LNCaP clone FGC (cell line): ENCODE measurements at regions not wholly inside any gene's neighbourhood (a gene's known extent, or its start where the extent isn't known, plus 50 kb on each side); places are given as distances from the start of the nearest gene placed in this dataset.

ENCODE experiments used
- DNase-seq: peaks from one replicate; pipeline ENCODE4 v3.0.0-alpha.2; 2011; ENCODE audit warnings: low read depth
- H3K4me3 ChIP-seq: 2 replicates; pipeline ENCODE4 v1.5.1; 2011; ENCODE audit warnings: mild to moderate bottlenecking, low read depth, low read length, control low read depth
- CTCF ChIP-seq: IDR thresholded peaks from 2 replicates; pipeline ENCODE4 v1.5.1; 2012; ENCODE audit warnings: mild to moderate bottlenecking; ENCODE audit not compliant: control insufficient read depth, insufficient read depth; ENCODE audit errors: extremely low read depth

- TF ChIP-seq CTCF, result no peak
Measured at GRCh38 chr10:130889240-130889639, 422.3 kb downstream of the TCERG1L start.

GRCh38 chr10:130889780-130890179 is 421.7 kb downstream of the TCERG1L start:
- DNase-seq, result no peak
- no peak overlapping the region for H3K4me3 ChIP-seq
- TF ChIP-seq CTCF, result no peak

More at GRCh38 chr10:130889240-130889639, 422.3 kb downstream of the TCERG1L start:
- DNase-seq, result no peak
- no peak overlapping the region for H3K4me3 ChIP-seq

- no peak for TF ChIP-seq CTCF
- no peak overlapping the region for H3K4me3 ChIP-seq
- no peak for DNase-seq
Measured at GRCh38 chr10:130891066-130891465, 420.5 kb downstream of the TCERG1L start.

- no peak for TF ChIP-seq CTCF
- no peak overlapping the region for H3K4me3 ChIP-seq
- no peak for DNase-seq
Measured at GRCh38 chr10:130894471-130894870, 417.1 kb downstream of the TCERG1L start.

GRCh38 chr10:130895161-130895560 is 416.4 kb downstream of the TCERG1L start:
- DNase-seq, result no peak
- TF ChIP-seq CTCF, result no peak
- no peak overlapping the region for H3K4me3 ChIP-seq

GRCh38 chr10:130897815-130898214 is 413.7 kb downstream of the TCERG1L start:
- no peak for DNase-seq
- H3K4me3 ChIP-seq, result no peak overlapping the region
- TF ChIP-seq CTCF, result no peak

GRCh38 chr10:130898381-130898780 is 413.1 kb downstream of the TCERG1L start:
- no peak overlapping the region for H3K4me3 ChIP-seq
- DNase-seq, result no peak
- TF ChIP-seq CTCF, result no peak
